ENCODE measurements at regions not wholly inside any gene's neighbourhood (a gene's known extent, or its start where the extent isn't known, plus 50 kb on each side); places are given as distances from the start of the nearest gene placed in this dataset.

GRCh38 chr10:117875793-117876192 is 170.9 kb downstream of the RAB11FIP2 start:
- TF ChIP-seq CTCF (IDR thresholded peaks at IDR 0.05) (no peak), POLR2A (IDR thresholded peaks at IDR 0.05) (no peak)

All from lower leg skin (tissue), 3 donors.